NCI-H82 treated with DMSO at 0.1 percent for 48 hours (cell line): ENCODE measurements at regions not wholly inside any gene's neighbourhood (a gene's known extent, or its start where the extent isn't known, plus 50 kb on each side); places are given as distances from the start of the nearest gene placed in this dataset.
A peak's percentile ranks its signal among the peaks of the same experiment; 100 is the strongest.
"Not testable (repeated sequence)": the region's sequence is repeated elsewhere in the genome, so short reads cannot be mapped to it uniquely, and the experiment has no call there.

ENCODE experiments used
- DNase-seq: peaks from one replicate; lab custom pipeline; 2025; ENCODE audit not compliant: unreplicated experiment; lab: John Stamatoyannopoulos, UW

GRCh38 chr11:70547821-70548670 lies 149.7 kb downstream of the CTTN start:
- DNase-seq, result no peak

GRCh38 chr11:70548976-70549375 lies 150.6 kb downstream of the CTTN start:
- no peak for DNase-seq

- no peak for DNase-seq
Measured at GRCh38 chr11:70549386-70549785, 151.1 kb downstream of the CTTN start.

- DNase-seq, result no peak
Measured at GRCh38 chr11:70549796-70550195, 151.5 kb downstream of the CTTN start.

GRCh38 chr11:70550456-70551195 lies 152.3 kb downstream of the CTTN start:
- DNase-seq, result no peak

- DNase-seq, result no peak
Measured at GRCh38 chr11:70551351-70552166, 153.2 kb downstream of the CTTN start.

- DNase-seq, result peak; percentile 78
Measured at GRCh38 chr11:70552167-70553150, 154.1 kb downstream of the CTTN start.

GRCh38 chr11:70555078-70555477 lies 156.7 kb downstream of the CTTN start:
- no peak for DNase-seq

- no peak for DNase-seq
Measured at GRCh38 chr11:70556884-70557741, 158.8 kb downstream of the CTTN start.

GRCh38 chr11:70557742-70558485 lies 159.6 kb downstream of the CTTN start:
- no peak for DNase-seq

- DNase-seq, result no peak
Measured at GRCh38 chr11:70558681-70559080, 160.4 kb downstream of the CTTN start.

GRCh38 chr11:70559516-70559915 lies 161.2 kb downstream of the CTTN start:
- DNase-seq, result no peak

- not testable (repeated sequence) for DNase-seq
Measured at GRCh38 chr11:70560621-70561020, 162.3 kb downstream of the CTTN start.

GRCh38 chr11:70566768-70567530 lies 168.6 kb downstream of the CTTN start:
- peak; percentile 15 for DNase-seq

- no peak for DNase-seq
Measured at GRCh38 chr11:70567680-70568034, 169.3 kb downstream of the CTTN start.

- DNase-seq, result no peak
Measured at GRCh38 chr11:70568035-70568813, 169.9 kb downstream of the CTTN start.
